GM19468 (cell line): ENCODE measurements at regions not wholly inside any gene's neighbourhood (a gene's known extent, or its start where the extent isn't known, plus 50 kb on each side); places are given as distances from the start of the nearest gene placed in this dataset.

Experiments used
- ATAC-seq: cut with Tn5 transposase; IDR thresholded peaks from one replicate; pipeline ENCODE4 v1.9.1; 2021; ENCODE audit warnings: mild to moderate bottlenecking, moderate library complexity, moderate number of reproducible peaks; ENCODE audit not compliant: unreplicated experiment; ENCODE audit errors: extremely low read depth

DNA sequence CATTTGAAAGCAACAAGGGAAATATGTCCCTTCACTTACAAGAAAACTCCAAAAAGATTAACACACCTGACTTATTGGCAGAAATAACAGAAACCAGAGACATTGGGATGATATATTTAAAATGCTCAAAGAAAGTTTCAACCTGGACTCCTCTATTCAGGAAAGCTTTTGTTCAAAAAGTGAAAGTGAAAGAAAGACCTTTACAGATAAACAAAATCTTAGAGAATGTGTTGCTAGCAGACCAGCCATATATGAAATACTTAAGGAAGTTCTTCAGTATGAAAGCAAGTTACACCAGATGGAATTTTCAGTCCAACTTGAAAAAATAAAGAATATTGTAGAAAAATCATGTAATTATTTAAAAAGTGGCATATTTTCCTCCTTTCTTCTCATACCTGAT is 1075.1 kb downstream of the NR2F1-AS1 start:
- no peak for ATAC-seq

DNA sequence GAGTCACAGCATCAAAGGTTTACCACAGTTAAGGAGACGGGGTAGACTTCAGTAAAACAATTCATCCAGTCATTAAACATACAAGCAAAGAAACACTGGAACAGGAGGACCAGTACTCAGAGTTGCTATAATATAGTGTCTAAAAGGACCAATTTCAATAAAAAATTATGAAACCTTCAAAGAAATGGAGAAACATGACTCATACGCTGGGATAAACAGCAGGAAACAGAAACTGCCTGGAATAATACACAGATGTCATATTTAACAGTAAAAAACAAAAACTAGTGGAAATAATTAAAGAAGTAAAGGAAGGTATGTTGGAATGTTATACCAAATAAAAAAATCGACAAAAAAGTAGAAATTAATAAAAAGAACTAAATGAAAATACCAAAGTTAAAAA is 1075.9 kb downstream of the NR2F1-AS1 start:
- ATAC-seq = no peak

DNA sequence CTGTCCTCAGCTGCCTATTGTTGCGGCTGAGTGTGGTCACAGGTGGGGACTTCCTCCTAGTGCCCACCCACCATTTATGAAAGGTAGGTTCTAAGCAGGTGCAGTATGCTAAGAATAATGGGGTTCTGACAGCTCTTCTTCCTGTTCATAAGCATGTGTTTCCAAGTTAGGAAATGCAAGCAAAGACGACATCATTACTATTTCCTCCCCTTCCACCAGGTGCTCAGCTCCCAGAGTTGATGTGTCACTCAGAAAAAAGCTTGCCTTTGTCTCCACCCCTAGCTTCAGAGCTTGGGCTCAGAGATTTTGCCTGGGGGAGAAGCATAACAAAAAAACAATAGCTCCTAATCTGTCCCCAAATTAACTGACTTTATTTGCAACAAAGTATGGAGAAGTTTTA is 1076.7 kb downstream of the NR2F1-AS1 start:
- no peak for ATAC-seq

DNA sequence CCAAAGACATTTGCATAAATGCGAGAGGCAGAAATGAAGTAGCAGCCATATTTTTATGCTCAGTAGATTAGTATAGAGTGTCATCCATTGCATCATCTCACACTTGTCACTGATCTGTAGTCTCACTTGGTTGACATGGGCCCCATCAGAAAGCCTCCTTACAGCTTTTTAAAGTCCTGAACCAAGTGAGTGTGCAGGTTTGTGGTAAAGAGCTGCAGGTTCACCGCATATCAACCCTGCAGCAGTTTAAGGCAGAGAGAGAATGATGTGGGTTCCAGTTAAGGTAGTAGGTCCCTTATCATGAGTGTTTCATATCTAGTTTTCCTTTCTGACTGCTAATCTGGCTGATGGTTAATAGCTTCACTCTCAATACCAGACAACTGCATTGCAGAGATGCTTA is 1080.3 kb downstream of the NR2F1-AS1 start:
- ATAC-seq = no peak

DNA sequence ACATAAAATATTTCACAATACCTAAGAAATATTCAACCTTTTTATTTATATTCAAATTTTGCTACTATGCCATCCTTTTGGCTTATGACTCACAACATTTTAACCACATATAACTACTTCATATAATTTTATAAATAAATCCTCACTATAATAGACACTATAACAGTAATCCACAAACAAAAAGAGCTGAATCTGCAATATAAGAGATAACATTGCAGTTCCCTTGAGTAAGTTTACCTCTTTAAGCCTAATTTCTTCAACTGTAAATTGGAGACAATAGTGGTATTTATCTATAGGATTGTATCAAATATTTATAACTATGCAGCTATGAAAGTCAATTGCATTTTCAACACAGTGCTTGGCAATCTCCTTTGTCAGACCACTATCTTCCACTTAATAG is 1084.5 kb downstream of the NR2F1-AS1 start:
- ATAC-seq = no peak

DNA sequence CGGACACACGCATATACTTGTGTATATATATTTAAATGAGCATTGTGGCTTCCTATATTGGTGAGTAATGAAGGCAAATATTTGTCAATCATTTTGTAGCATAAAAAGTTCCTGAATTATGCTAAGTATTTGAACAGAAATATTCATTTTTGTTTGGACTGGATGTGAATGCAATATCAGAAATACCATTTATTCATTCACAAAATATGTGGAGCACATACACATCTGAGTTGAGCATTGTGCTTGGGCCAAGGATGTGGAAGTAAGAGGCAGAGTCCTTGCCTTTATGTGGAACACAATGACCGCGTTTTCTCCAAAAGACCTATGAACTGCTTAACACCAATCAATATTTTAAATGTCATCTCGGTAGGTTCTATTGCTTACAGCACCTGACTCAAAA is 1086.5 kb downstream of the NR2F1-AS1 start:
- ATAC-seq = no peak

DNA sequence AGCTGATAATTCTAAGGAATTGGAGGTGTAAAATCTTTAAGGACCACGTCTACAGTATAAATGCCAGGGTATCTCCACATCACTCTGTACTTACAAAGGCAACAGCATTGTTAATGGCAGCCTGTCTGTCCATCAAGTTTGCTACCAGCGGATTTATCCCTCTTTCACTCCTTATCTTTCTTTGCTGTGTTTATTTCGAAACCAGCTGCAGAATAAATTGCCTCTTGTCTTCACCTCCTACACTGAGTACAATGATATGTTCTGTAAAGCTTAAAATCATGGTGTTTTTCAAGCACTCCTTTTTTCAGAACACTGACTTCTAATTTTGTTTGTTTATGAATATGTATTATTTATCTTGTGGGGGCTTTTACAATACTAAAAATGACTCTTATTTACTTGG is 1088.1 kb downstream of the NR2F1-AS1 start:
- ATAC-seq = no peak

DNA sequence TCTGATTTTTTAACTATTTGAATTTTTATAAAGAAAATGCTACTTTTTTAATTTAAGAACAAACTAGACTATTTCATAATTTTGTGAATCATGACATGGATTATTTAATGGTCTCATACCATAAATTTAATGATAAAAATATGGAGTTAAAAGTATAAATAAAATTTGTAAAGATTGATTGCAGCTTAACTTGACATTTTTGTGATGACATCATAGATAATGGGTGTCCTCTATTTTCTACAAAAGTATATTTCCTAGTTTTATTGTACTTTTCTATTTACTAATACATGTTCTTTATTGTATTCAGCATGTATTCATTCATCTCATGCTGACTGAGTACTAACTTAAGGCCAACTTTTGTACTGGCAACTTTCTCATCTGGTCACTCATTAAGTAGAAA is 1096.5 kb downstream of the NR2F1-AS1 start:
- ATAC-seq = no peak

DNA sequence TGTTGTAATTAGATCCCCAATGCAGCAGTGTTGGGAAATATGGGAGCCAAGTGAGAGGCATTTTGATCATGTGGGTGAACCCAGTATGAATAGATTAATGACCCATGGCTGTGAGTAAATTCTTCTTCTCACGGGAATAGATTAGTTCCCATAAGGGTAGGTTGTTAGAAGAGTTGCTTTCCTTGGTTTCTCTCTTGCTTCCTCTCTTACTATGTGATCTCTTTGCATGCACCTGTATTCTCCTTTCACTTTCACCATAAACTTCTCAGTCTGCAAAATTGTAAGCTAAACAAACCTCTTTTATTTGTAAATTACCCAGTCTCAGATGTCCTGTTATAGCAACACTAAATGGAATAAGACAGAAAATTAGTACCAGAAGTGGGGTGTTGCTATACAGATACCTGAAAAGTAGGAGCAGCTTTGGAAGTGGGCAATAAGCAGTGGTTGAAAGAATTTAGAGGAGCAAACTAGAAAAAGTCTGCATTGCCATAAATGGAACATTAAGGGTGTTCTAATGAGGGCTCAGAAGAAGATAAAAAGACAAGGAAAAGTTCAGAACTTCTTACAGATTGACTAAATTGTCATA is 1090.0 kb upstream of the ARRDC3 start:
- no peak for ATAC-seq

DNA sequence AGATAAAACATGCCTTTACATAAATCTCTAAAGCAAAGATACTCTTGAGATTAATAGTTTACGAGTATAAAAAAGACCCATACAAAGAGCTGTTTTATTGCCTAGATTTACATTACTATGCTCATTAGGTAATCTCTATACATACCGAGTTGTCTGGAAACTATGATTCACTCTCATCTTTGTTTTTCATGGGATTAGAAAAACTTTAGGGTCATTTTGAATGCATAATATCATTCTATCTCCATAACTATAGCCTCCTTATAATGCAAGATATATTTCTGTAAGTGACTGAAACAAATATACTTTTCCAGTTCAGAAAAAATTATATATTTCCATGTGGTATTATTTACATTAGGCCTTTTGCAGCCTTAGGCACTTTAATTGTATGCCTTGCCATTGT is 1088.7 kb upstream of the ARRDC3 start:
- no peak for ATAC-seq

DNA sequence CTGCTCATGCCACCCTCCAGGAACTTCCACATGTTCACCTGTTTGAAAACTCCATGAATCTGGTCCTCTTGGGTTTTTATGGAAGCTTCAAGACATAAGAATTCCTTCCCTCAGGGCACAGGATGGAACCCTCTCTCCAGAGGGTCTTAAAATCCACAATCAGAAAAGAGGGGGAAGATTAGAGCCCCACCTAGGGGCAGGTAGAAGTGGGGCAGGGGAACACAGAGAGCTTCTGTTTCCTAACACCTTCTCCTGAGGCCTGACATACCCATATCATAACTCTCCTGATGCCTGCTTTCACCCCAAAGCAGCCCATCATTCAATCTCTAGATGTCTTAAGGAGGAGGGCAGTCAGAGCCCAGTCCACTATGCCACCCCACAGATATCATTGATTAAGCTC is 1087.7 kb upstream of the ARRDC3 start:
- ATAC-seq = no peak

DNA sequence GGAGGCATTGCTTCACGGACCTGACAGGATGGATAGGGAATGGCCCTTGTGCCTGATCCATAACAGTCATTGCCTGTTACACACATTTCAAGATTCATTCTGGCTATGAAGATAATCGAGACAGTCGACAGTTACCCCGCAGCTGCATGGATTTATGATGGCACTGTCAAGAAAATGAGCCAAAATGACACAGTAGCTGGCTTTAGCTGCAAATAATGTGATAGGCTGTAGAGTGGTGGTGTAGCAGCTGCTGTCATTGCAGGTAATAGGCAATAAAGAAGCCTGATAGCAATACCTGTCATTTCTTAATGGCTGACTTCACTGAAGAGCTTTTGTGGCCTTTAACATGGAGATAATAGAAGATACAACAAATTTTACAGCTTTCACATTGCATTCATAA is 1085.2 kb upstream of the ARRDC3 start:
- no peak for ATAC-seq

DNA sequence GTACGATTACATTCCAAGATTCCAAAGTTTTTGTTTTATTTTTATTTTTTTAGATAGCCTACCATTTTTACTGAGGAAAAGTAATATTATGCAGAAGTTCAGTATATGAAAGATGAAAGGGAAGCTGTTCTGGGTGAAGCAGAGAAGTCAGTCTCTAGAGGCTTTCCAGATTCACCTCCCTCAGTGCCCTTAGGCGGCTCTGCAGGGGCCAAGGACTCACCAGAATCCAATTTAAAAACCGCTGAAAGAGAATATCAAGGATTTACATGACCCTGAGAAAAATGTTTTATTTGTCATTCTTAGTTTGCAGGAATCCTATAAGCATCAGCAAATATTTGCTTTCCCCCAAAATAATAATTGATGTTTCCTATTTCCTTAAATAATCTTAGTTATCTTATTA is 1084.6 kb upstream of the ARRDC3 start:
- ATAC-seq = no peak

DNA sequence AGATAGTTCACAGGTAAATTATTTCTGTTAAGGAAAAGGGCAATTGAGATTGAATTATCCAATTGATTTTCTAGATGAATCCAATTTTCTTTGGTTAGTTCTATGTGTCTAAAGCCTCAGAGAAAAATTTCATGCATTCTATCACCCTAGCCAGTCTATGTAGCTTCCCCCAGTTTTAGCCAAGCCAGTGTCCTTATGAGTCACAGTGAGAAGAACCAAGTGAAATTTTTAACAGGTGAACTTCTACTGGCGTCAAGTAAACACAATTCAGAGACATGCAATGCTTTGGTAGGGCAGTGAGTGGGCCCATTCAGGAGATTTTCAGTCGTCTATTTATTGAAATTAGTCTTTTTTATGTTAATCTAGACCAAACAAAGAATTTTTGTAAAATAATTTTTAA is 1077.4 kb upstream of the ARRDC3 start:
- ATAC-seq = no peak

DNA sequence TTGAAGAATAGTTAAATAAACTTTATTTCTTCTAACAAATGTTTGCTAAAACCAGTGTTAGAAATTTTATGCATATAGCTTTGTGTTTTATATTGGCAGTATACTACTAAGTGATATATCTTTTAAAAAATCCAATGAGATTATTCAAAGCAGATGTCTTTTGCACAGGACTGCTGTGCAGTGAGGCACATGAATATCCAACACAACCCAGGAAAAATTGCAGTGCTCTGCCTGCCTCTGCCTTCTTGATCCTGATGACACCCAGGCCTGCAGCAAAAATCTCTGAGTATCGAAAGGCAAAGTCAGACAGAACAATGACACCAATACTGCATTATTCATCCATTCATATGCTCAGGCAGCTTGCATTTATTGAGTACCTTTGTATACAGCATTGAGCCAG is 1076.5 kb upstream of the ARRDC3 start:
- ATAC-seq = no peak

DNA sequence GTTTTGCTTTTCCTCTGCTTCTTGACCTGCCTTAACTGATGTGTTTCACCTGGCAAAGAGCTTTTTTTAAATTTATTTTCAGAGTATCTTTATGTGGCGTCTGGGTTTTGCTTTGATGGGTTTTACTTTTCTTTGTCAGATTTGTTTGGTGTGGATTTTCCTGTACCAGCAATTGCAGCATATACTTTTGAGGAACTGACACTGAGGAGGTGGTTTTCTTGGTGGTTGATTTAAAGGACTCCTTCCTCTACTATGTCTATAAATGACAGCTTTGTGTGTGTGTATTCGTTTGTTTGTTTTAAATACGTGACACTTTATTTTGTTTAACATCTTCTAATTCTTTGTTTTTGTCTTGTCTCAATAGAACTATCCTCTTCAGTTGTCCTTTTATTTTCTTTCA is 1071.9 kb upstream of the ARRDC3 start:
- peak; percentile 93 for ATAC-seq

DNA sequence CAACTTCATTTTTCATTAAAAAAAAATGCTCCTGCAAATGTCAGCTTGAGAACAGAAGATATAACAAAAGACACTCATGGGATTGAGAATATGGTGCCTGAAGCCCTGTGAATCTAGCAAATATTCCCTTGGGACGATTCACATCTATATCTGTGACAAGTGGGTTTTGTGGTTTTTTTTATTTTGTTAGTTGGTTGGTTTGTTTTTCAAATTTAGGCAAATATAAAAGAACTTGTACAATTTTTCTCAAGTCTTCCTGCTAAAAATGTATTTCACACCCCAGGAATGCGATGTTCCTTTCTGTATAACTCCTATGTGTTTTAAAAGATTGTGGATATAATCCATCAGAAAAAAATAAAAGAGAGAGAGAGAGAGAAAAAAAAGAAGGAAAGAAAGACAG is 1061.8 kb upstream of the ARRDC3 start:
- no peak for ATAC-seq

DNA sequence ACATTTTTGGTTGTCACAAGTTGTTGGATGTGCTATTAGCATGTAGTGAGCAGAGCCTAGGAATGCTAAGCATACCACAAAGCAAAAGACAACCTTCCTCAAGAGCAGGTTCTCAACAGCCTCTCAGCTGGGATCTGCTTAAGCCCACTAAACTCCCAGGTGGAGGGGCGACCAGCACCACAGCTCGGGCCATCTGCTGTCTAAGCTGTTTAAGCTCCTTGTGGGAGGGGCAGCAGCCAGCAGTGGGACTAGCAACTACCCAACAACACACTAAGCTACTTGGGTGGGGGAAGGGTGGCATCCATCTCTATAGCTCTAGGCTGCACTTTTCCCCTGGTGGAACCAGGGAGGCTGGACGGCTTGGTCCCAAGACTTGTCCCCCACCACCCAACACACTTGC is 1052.7 kb upstream of the ARRDC3 start:
- no peak for ATAC-seq

DNA sequence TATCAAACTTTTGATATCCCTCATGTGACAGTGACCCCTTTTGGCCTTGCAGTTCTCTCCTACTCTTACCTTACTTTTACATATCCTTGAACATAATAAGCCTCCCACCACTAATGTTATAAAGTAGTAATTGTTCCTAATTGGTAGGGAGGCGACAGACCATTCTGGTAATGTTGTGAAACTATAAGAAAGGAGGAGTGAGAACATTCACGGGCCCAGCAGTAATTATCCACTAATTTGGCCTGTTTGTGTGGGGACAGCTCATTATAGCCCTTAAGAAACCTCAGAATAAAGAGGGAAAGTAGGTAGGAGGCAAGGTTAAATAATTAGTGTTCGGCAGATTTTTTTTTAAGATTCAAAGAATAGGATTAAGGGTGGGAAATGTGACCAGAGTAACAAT is 1046.5 kb upstream of the ARRDC3 start:
- ATAC-seq = no peak

DNA sequence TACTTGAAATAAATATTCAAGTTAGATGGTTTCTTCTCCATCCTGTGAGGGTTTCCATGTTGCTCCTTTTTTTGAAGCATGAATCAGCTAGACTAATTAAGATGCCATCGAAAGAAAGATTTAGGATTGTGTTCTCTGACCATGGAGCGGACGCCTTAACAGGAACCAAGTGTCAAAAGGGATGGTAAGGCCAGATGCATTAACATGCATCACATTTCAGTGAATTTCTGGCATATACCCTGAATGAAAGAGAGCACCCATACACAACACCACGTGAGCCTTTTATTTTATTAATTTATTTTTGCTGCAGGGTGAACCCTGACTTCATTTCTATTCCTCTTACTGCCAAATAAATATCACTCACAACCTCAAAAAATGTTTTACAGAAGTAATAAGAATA is 1045.3 kb upstream of the ARRDC3 start:
- ATAC-seq = no peak

DNA sequence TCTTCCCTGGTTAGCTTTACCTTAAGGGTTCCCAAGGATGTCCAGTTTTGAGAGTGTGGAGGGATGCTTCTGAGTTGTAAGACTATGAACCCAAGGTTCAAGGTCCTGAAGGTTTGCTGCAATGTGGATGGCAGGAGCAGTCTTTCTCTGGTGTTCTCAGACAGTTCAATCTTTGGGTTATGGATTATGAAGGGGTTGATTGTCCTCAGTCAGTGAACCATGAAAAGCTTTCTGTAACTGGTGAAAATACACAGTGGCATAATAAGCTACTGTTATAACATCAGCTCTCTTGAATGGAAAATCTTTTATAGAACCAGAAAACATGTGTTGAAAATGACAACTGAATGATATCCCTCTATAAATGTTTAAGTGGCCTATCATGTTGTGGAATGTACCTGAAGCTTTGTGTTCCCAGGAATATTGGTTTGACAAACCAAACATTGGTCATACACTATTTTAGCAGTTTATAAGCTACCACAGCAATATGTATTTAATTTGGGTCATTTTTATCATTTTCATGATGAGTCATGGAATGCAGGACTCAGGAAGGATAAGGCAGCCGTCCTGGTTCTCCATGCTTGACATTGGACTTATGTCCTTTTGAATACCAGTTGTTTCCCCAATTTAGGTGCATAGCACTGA is 1041.8 kb upstream of the ARRDC3 start:
- no peak for ATAC-seq

DNA sequence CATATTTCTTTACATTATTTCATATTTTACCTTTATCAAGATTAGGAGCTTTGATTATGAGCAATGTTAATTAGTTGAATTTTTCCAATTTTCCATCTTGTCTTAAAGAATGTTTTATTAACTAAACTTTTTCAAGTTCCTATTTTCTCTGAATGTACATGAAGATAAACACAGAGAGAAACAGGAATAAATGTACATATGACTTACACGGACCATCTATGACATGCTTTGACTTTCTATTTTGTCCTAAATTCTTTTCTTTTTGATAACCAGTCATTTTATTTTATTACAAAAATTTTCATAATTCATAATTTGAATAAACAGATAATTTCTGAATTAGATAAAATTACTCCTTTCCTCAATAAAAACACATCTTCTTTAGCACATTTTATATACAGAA is 1038.8 kb upstream of the ARRDC3 start:
- ATAC-seq = no peak

DNA sequence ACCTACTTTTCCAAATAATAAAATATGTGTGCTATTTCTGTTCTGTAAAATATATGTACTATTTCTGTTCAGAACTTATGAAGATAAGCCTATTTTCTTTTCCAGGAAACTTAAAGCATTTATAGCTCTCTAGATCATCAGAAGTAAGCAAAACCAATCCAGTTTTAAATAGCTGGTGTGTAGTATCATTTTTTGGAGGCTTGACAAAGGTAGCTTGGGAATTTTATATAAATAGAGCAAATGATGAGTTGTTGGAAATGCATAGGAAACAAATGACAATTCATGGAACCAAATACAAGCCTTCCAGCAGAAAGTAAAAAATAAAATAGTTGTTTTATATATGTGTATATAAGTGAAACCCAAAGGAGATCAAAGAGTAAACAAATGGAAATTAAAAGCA is 1038.1 kb upstream of the ARRDC3 start:
- ATAC-seq = no peak
